ENCODE measurements at regions not wholly inside any gene's neighbourhood (a gene's known extent, or its start where the extent isn't known, plus 50 kb on each side); places are given as distances from the start of the nearest gene placed in this dataset.

- no peak for TF ChIP-seq YY1 (IDR thresholded peaks at IDR 0.05; ENCODE audit: low read depth)
- no peak for TF ChIP-seq RAD21 (IDR thresholded peaks at IDR 0.05; ENCODE audit: low read depth)
- no peak for TF ChIP-seq TAF1 (IDR thresholded peaks at IDR 0.05; ENCODE audit: low read depth)
- TF ChIP-seq NFIC (IDR thresholded peaks at IDR 0.05): no peak
Observed at GRCh38 chr16:17847234-17847795, 376.6 kb upstream of the XYLT1 start.

GRCh38 chr16:17846030-17846429 lies 375.3 kb upstream of the XYLT1 start:
- no peak for TF ChIP-seq FOXM1 (IDR thresholded peaks at IDR 0.05; ENCODE audit: borderline replicate concordance, low read depth)
- no peak for TF ChIP-seq CEBPB (IDR thresholded peaks at IDR 0.05)
- TF ChIP-seq TEAD4 (IDR thresholded peaks at IDR 0.05): no peak
- TF ChIP-seq RAD21 (IDR thresholded peaks at IDR 0.05; ENCODE audit: low read depth): no peak
- no peak for TF ChIP-seq YY1 (IDR thresholded peaks at IDR 0.05; ENCODE audit: low read depth)
- no peak for TF ChIP-seq ZBTB7A (IDR thresholded peaks at IDR 0.05; ENCODE audit: low read depth)

GRCh38 chr16:17845031-17845430 lies 374.3 kb upstream of the XYLT1 start:
- no peak for TF ChIP-seq YY1 (IDR thresholded peaks at IDR 0.05; ENCODE audit: low read depth)
- TF ChIP-seq EP300 (IDR thresholded peaks at IDR 0.05; ENCODE audit: borderline replicate concordance): no peak
- TF ChIP-seq CREB1 (IDR thresholded peaks at IDR 0.05; ENCODE audit: low read depth): no peak
- no peak for TF ChIP-seq ZBTB7A (IDR thresholded peaks at IDR 0.05; ENCODE audit: low read depth)
- no peak for TF ChIP-seq TCF12 (IDR thresholded peaks at IDR 0.05; ENCODE audit: low read depth)
- no peak for TF ChIP-seq MAX (IDR thresholded peaks at IDR 0.05)
- TF ChIP-seq TEAD4 (IDR thresholded peaks at IDR 0.05): no peak
- no peak for TF ChIP-seq NFIC (IDR thresholded peaks at IDR 0.05)
- TF ChIP-seq FOXM1 (IDR thresholded peaks at IDR 0.05; ENCODE audit: borderline replicate concordance, low read depth): no peak
- TF ChIP-seq USF1 (IDR thresholded peaks at IDR 0.05): no peak

GRCh38 chr16:17843905-17844304 lies 373.1 kb upstream of the XYLT1 start:
- no peak for TF ChIP-seq YY1 (IDR thresholded peaks at IDR 0.05; ENCODE audit: low read depth)
- no peak for TF ChIP-seq EGR1 (IDR thresholded peaks at IDR 0.05)
- no peak for TF ChIP-seq FOXM1 (IDR thresholded peaks at IDR 0.05; ENCODE audit: borderline replicate concordance, low read depth)
- TF ChIP-seq ZBTB7A (IDR thresholded peaks at IDR 0.05; ENCODE audit: low read depth): no peak
- no peak for TF ChIP-seq MAX (IDR thresholded peaks at IDR 0.05)
- no peak for TF ChIP-seq TAF1 (IDR thresholded peaks at IDR 0.05; ENCODE audit: low read depth)
- no peak for TF ChIP-seq USF1 (IDR thresholded peaks at IDR 0.05)
- no peak for TF ChIP-seq CREB1 (IDR thresholded peaks at IDR 0.05; ENCODE audit: low read depth)
- TF ChIP-seq RAD21 (IDR thresholded peaks at IDR 0.05; ENCODE audit: low read depth): no peak
- no peak for TF ChIP-seq CEBPB (IDR thresholded peaks at IDR 0.05)
- no peak for TF ChIP-seq TCF12 (IDR thresholded peaks at IDR 0.05; ENCODE audit: low read depth)
- TF ChIP-seq NFIC (IDR thresholded peaks at IDR 0.05): no peak
- TF ChIP-seq EP300 (IDR thresholded peaks at IDR 0.05; ENCODE audit: borderline replicate concordance): no peak
- TF ChIP-seq REST (IDR thresholded peaks at IDR 0.05; ENCODE audit: low read depth): no peak
- TF ChIP-seq TEAD4 (IDR thresholded peaks at IDR 0.05): no peak

- TF ChIP-seq NFIC (IDR thresholded peaks at IDR 0.05) (no peak), TCF12 (IDR thresholded peaks at IDR 0.05; ENCODE audit: low read depth) (no peak), RAD21 (IDR thresholded peaks at IDR 0.05; ENCODE audit: low read depth) (no peak), FOXM1 (IDR thresholded peaks at IDR 0.05; ENCODE audit: borderline replicate concordance, low read depth) (no peak), CREB1 (IDR thresholded peaks at IDR 0.05; ENCODE audit: low read depth) (no peak), MAX (IDR thresholded peaks at IDR 0.05) (no peak), EGR1 (IDR thresholded peaks at IDR 0.05) (no peak), TEAD4 (IDR thresholded peaks at IDR 0.05) (no peak), EP300 (IDR thresholded peaks at IDR 0.05; ENCODE audit: borderline replicate concordance) (no peak), ZBTB7A (IDR thresholded peaks at IDR 0.05; ENCODE audit: low read depth) (no peak), USF1 (IDR thresholded peaks at IDR 0.05) (no peak), TAF1 (IDR thresholded peaks at IDR 0.05; ENCODE audit: low read depth) (no peak)
Observed at GRCh38 chr16:17839907-17840306, 369.1 kb upstream of the XYLT1 start.

GRCh38 chr16:17839272-17839671 lies 368.5 kb upstream of the XYLT1 start:
- TF ChIP-seq TEAD4 (IDR thresholded peaks at IDR 0.05) (no peak), EP300 (IDR thresholded peaks at IDR 0.05; ENCODE audit: borderline replicate concordance) (no peak), REST (IDR thresholded peaks at IDR 0.05; ENCODE audit: low read depth) (no peak)

All from Ishikawa (cell line).